HFFc6 (cell line): ENCODE measurements at regions not wholly inside any gene's neighbourhood (a gene's known extent, or its start where the extent isn't known, plus 50 kb on each side); places are given as distances from the start of the nearest gene placed in this dataset.

Experiments used
- DNase-seq: peaks from one replicate; pipeline ENCODE4 v3.0.0-alpha.2; 2018
- H3K27ac Mint-ChIP-seq: 2 replicates; pipeline ENCODE4 v1.8.0; 2020; ENCODE audit warnings: mild to moderate bottlenecking, mixed read lengths
- H3K27me3 Mint-ChIP-seq: 2 replicates; pipeline ENCODE4 v1.8.0; 2021; ENCODE audit warnings: mild to moderate bottlenecking, moderate library complexity, mixed read lengths; ENCODE audit not compliant: insufficient read depth
- H3K36me3 Mint-ChIP-seq: 2 replicates; pipeline ENCODE4 v1.8.0; 2021; ENCODE audit warnings: low read depth, mixed read lengths
- H3K4me1 Mint-ChIP-seq: 2 replicates; pipeline ENCODE4 v1.8.0; 2020; ENCODE audit warnings: low read depth, mixed read lengths
- H3K4me3 Mint-ChIP-seq: 2 replicates; pipeline ENCODE4 v1.8.0; 2020; ENCODE audit warnings: mild to moderate bottlenecking, moderate library complexity, mixed read lengths
- H3K9me3 Mint-ChIP-seq: 2 replicates; pipeline ENCODE4 v1.8.0; 2020; ENCODE audit warnings: mild to moderate bottlenecking, mixed read lengths
- TF ChIP-seq, protein P1 (sequence below): fragments of 200-600 bp; sonication (generic); IDR thresholded peaks from 2 replicates; pipeline ENCODE4 v1.5.0; 2021; ENCODE audit warnings: antibody characterized with exemption, mild to moderate bottlenecking

- H3K4me1 Mint-ChIP-seq: peaks cover 27% of the 10 kb centered on the region
- TF ChIP-seq, protein P1, sequence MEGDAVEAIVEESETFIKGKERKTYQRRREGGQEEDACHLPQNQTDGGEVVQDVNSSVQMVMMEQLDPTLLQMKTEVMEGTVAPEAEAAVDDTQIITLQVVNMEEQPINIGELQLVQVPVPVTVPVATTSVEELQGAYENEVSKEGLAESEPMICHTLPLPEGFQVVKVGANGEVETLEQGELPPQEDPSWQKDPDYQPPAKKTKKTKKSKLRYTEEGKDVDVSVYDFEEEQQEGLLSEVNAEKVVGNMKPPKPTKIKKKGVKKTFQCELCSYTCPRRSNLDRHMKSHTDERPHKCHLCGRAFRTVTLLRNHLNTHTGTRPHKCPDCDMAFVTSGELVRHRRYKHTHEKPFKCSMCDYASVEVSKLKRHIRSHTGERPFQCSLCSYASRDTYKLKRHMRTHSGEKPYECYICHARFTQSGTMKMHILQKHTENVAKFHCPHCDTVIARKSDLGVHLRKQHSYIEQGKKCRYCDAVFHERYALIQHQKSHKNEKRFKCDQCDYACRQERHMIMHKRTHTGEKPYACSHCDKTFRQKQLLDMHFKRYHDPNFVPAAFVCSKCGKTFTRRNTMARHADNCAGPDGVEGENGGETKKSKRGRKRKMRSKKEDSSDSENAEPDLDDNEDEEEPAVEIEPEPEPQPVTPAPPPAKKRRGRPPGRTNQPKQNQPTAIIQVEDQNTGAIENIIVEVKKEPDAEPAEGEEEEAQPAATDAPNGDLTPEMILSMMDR: no peak
- H3K4me3 Mint-ChIP-seq: no peak overlapping the region; the same call in 1 of the 2 replicates
- H3K36me3 Mint-ChIP-seq: peaks cover 11% of the 10 kb centered on the region
- no peak overlapping the region for H3K27ac Mint-ChIP-seq
- no peaks in the 10 kb centered on the region; the same call in 1 of the 2 replicates for H3K27me3 Mint-ChIP-seq
- no peak for DNase-seq
- H3K9me3 Mint-ChIP-seq: no peaks in the 10 kb centered on the region; the same call in 1 of the 2 replicates
These were observed 400.0 kb upstream of the C2CD4B start for GRCh38 chr15:62564886-62565633.

GRCh38 chr15:62565634-62566026 is 400.5 kb upstream of the C2CD4B start:
- Mint-ChIP-seq H3K4me1 (peaks cover 33% of the 10 kb centered on the region), H3K9me3 (no peaks in the 10 kb centered on the region; the same call in 1 of the 2 replicates), H3K27ac (no peak overlapping the region), H3K27me3 (peaks cover 4% of the 10 kb centered on the region), H3K4me3 (no peak overlapping the region), H3K36me3 (peaks cover 11% of the 10 kb centered on the region)
- TF ChIP-seq, protein P1: no peak
- no peak for DNase-seq

DNA sequence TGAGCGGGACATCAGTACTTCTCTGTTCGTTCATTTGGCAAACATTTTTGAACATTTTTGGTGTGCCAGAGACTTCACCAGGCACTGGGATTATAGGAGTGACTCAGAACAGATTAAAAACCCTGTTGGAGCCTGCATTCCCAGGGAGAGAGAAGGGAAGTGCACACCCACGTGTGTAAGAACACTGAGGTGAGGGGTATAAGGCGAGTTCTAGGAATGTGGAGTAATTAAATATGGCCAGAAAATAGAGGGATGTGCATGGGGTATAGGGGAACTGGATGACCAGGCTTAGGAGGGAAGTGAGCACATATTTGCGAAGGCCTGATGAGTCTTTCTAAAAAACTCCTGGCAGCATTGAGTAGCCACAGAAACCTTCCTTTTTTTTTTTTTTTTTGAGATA is 401.2 kb upstream of the C2CD4B start:
- Mint-ChIP-seq H3K4me1 (peaks cover 33% of the 10 kb centered on the region), H3K36me3 (peaks cover 11% of the 10 kb centered on the region), H3K9me3 (no peaks in the 10 kb centered on the region; the same call in 1 of the 2 replicates), H3K27ac (peak overlapping the region; percentile 19; the same call in 1 of the 2 replicates), H3K4me3 (no peak overlapping the region), H3K27me3 (peaks cover 4% of the 10 kb centered on the region)
- peak; percentile 18 for DNase-seq
- TF ChIP-seq, protein P1: no peak

DNA sequence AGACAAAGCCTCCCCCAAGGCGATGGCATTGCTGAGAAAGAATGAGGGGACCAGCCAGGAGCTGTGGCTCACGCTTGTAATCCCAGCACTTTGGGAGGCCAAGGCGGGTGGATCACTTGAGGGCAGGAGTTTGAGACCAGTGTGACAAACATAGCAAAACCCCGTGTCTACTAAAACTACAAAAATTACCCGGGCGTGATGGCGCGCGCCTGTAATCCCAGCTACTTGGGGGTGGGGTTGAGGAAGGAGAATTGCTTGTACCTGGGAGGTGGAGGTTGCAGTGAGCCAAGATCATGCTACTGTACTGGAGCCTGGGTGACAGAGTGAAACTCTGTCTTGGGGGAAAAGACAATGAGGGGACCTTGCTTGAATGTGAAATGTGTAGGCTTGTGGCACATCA is 402.4 kb upstream of the C2CD4B start:
- Mint-ChIP-seq H3K4me1 (peaks cover 33% of the 10 kb centered on the region), H3K27ac (no peak overlapping the region), H3K27me3 (peaks cover 4% of the 10 kb centered on the region), H3K4me3 (no peak overlapping the region), H3K36me3 (peaks cover 7% of the 10 kb centered on the region), H3K9me3 (no peaks in the 10 kb centered on the region; the same call in 1 of the 2 replicates)
- DNase-seq: no peak
- TF ChIP-seq, protein P1: no peak

DNA sequence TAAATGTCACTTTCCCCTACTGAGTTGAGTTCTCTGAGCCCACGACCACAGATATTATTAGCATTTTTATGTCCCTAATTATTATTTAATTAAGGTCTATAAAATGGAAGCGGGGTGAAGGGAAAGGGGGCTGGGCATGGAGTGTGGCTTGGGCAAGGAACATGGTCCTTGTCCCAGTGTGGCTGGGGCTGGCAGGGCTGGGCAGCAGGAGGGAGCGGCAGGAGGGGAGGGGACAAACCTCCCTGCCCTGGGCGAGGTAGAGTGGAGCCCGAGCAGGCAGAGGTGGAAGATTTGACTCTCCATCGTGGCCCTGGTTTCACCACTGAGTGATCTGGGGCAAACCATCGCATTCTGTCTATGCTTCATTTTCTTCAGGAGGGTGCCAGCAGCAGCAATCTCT is 402.9 kb upstream of the C2CD4B start:
- Mint-ChIP-seq H3K4me1 (peaks cover 33% of the 10 kb centered on the region), H3K4me3 (no peak overlapping the region), H3K36me3 (peaks cover 11% of the 10 kb centered on the region), H3K27me3 (peaks cover 4% of the 10 kb centered on the region), H3K9me3 (no peaks in the 10 kb centered on the region; the same call in 1 of the 2 replicates), H3K27ac (no peak overlapping the region)
- TF ChIP-seq, protein P1: no peak
- DNase-seq: no peak
